Chondrocyte (in vitro differentiated cells): ENCODE measurements at regions not wholly inside any gene's neighbourhood (a gene's known extent, or its start where the extent isn't known, plus 50 kb on each side); places are given as distances from the start of the nearest gene placed in this dataset.

Source experiments
- DNase-seq: peaks from one replicate; pipeline ENCODE4 v3.0.0; 2021; ENCODE audit warnings: mixed read lengths, low spot score
- H3K27ac Mint-ChIP-seq: one replicate; pipeline ENCODE4 v1.8.0; 2021; ENCODE audit warnings: mild to moderate bottlenecking, moderate library complexity, mixed read lengths; ENCODE audit not compliant: unreplicated experiment
- H3K27me3 Mint-ChIP-seq: 2 replicates; pipeline ENCODE4 v1.8.0; 2021; ENCODE audit warnings: low read depth, mixed read lengths
- H3K36me3 Mint-ChIP-seq: 2 replicates; pipeline ENCODE4 v1.8.0; 2021; ENCODE audit warnings: low read depth, mixed read lengths
- H3K4me1 Mint-ChIP-seq: 2 replicates; pipeline ENCODE4 v1.8.0; 2021; ENCODE audit warnings: low read depth, mild to moderate bottlenecking, mixed read lengths
- H3K4me3 Mint-ChIP-seq: one replicate; pipeline ENCODE4 v1.8.0; 2021; ENCODE audit warnings: mild to moderate bottlenecking, moderate library complexity, mixed read lengths; ENCODE audit not compliant: unreplicated experiment
- H3K9me3 Mint-ChIP-seq: 2 replicates; pipeline ENCODE4 v1.8.0; 2021; ENCODE audit warnings: low read depth, mixed read lengths
- TF ChIP-seq, protein P1 (sequence below): fragments of 200-600 bp; sonication (generic); IDR thresholded peaks from 2 replicates; pipeline ENCODE4 v1.5.0; 2021; ENCODE audit warnings: antibody characterized with exemption, mild to moderate bottlenecking, moderate library complexity

DNA sequence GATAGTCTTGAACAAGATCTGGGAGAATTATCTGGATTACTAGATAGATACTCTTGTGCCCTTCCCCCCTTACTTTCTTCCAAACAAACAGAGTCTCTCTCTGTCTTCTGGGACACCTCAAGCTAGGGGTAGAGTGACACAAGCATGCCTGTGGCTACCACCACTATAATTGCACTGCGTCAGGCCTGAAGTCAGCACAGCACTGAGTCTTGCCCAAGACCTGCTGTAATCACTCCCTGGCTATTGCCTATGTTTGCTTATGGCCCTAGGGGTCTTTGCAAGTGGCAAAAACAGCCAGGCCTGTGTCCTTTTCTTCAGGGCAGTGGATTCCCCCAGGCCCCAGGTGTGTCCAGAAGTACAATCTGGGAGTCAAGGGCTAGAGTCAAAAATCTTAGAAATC is 106.6 kb downstream of the SLC5A7 start:
- peaks cover 18% of the 10 kb centered on the region for H3K9me3 Mint-ChIP-seq
- H3K4me1 Mint-ChIP-seq = no peaks in the 10 kb centered on the region
- DNase-seq = no peak
- TF ChIP-seq, protein P1, sequence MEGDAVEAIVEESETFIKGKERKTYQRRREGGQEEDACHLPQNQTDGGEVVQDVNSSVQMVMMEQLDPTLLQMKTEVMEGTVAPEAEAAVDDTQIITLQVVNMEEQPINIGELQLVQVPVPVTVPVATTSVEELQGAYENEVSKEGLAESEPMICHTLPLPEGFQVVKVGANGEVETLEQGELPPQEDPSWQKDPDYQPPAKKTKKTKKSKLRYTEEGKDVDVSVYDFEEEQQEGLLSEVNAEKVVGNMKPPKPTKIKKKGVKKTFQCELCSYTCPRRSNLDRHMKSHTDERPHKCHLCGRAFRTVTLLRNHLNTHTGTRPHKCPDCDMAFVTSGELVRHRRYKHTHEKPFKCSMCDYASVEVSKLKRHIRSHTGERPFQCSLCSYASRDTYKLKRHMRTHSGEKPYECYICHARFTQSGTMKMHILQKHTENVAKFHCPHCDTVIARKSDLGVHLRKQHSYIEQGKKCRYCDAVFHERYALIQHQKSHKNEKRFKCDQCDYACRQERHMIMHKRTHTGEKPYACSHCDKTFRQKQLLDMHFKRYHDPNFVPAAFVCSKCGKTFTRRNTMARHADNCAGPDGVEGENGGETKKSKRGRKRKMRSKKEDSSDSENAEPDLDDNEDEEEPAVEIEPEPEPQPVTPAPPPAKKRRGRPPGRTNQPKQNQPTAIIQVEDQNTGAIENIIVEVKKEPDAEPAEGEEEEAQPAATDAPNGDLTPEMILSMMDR = no peak
- no peak overlapping the region for H3K27ac Mint-ChIP-seq
- no peaks in the 10 kb centered on the region for H3K36me3 Mint-ChIP-seq
- H3K27me3 Mint-ChIP-seq = peaks cover 18% of the 10 kb centered on the region
- H3K4me3 Mint-ChIP-seq = no peak overlapping the region

DNA sequence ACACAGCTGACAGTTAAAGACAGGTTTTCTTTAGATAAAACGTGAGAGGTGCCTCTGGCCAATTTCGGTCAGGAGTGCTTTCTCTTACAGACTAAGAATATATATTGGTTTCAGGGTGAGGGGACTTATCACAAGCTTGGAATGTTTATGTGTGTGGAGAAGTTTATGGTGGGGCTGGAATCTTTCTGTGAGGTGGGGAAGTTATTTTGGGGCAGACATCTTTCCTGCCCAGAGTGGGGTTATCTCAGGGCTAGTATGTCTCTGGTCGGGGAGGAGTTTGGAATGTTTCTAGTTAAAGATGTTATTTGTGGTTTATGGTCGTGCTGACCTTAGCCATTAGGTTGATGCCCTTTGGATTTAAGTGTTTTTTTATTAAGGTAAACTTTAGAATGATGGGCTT is 115.2 kb downstream of the SLC5A7 start:
- peaks cover 18% of the 10 kb centered on the region for H3K27me3 Mint-ChIP-seq
- H3K4me1 Mint-ChIP-seq = no peaks in the 10 kb centered on the region
- no peak overlapping the region for H3K27ac Mint-ChIP-seq
- H3K9me3 Mint-ChIP-seq = no peaks in the 10 kb centered on the region
- H3K4me3 Mint-ChIP-seq = no peak overlapping the region
- TF ChIP-seq, protein P1 = no peak
- H3K36me3 Mint-ChIP-seq = no peaks in the 10 kb centered on the region
- no peak for DNase-seq

DNA sequence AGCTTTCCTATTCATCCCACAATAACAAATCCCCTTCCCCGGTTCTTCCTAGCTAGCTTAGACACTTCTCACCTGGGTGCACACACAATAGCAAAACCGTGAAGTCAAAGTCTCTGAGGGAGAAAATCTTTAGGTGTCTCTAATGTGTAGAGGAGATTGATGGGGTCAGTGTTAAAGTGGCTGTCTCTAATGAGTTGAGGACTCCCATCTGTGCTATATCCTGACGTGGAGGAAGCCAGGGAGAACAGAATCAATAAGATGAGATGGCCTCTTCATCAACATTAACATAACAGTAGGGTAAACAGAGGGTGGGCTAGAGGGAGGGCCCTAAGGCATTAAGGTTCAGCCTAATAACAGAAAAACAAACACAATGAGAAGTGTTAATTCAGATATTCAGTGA is 120.4 kb downstream of the SLC5A7 start:
- H3K4me3 Mint-ChIP-seq = no peak overlapping the region
- DNase-seq = no peak
- TF ChIP-seq, protein P1 = no peak
- H3K36me3 Mint-ChIP-seq = peaks cover 6% of the 10 kb centered on the region
- H3K27me3 Mint-ChIP-seq = peaks cover 25% of the 10 kb centered on the region
- no peak overlapping the region for H3K27ac Mint-ChIP-seq
- no peaks in the 10 kb centered on the region for H3K4me1 Mint-ChIP-seq
- H3K9me3 Mint-ChIP-seq = peaks cover 20% of the 10 kb centered on the region

DNA sequence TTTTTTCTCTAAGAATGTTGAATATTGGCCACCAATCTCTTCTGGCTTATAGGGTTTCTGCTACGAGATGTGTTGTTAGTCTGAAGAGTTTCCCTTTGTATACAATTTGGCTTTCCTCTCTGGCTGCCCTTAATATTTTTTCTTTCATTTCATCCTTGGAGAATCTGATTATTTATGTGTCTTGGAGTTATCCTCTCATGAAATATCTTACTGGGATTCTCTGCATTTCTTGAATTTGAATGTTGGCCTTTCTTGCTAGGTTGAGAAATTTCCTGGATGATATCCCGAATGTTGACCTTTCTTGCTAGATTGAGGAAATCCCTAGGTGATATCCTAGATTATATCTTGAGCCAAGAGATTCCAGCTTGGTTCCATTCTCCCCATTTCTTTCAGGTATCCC is 125.6 kb downstream of the SLC5A7 start:
- Mint-ChIP-seq H3K9me3 (peaks cover 30% of the 10 kb centered on the region), H3K36me3 (peaks cover 6% of the 10 kb centered on the region), H3K4me1 (no peaks in the 10 kb centered on the region), H3K4me3 (no peak overlapping the region), H3K27ac (no peak overlapping the region), H3K27me3 (peaks cover 26% of the 10 kb centered on the region)
- TF ChIP-seq, protein P1 = no peak
- DNase-seq = no peak

DNA sequence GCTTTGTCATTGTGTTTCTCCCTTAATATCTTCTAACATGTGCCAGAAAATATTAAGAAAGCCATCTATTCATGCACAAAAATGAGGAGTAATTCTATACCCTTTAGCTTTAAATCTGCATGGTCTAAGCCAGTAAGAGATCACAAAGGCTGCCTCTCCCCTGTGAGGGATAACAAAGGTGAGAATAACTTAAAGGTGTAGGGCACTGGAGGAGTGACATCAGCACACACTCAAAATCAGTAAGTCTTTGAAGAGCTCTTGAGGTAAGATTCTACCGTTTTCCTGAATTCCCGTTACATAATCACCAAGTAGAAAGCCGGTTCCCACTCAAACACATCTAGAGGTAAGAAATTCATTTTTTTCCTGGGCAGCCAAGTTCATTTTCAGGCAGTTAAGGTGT is 123.9 kb upstream of the SULT1C3 start:
- TF ChIP-seq, protein P1 = no peak
- Mint-ChIP-seq H3K27ac (no peak overlapping the region), H3K4me3 (no peak overlapping the region), H3K9me3 (peaks cover 18% of the 10 kb centered on the region), H3K27me3 (peaks cover 30% of the 10 kb centered on the region), H3K36me3 (no peaks in the 10 kb centered on the region), H3K4me1 (no peaks in the 10 kb centered on the region)
- no peak for DNase-seq
